ENCODE measurements at regions not wholly inside any gene's neighbourhood (a gene's known extent, or its start where the extent isn't known, plus 50 kb on each side); places are given as distances from the start of the nearest gene placed in this dataset.
"Not testable (repeated sequence)": the region's sequence is repeated elsewhere in the genome, so short reads cannot be mapped to it uniquely, and the experiment has no call there.

GRCh38 chr9:42239445-42240260 is 56.2 kb downstream of the SPATA31A6 start:
- not testable (repeated sequence) for DNase-seq (ENCODE audit: extremely low read depth, low read depth)

- not testable (repeated sequence) for DNase-seq (ENCODE audit: extremely low read depth, low read depth)
These were observed 56.8 kb downstream of the SPATA31A6 start for GRCh38 chr9:42240261-42240579.

GRCh38 chr9:42243211-42243610 is 59.8 kb downstream of the SPATA31A6 start:
- not testable (repeated sequence) for DNase-seq (ENCODE audit: extremely low read depth, low read depth)

- not testable (repeated sequence) for DNase-seq (ENCODE audit: extremely low read depth, low read depth)
These were observed 60.4 kb downstream of the SPATA31A6 start for GRCh38 chr9:42243822-42244221.

GRCh38 chr9:42268729-42269128 is 85.3 kb downstream of the SPATA31A6 start:
- not testable (repeated sequence) for DNase-seq (ENCODE audit: extremely low read depth, low read depth)

GRCh38 chr9:42269171-42269570 is 85.7 kb downstream of the SPATA31A6 start:
- not testable (repeated sequence) for DNase-seq (ENCODE audit: extremely low read depth, low read depth)

- DNase-seq (ENCODE audit: extremely low read depth, low read depth) = not testable (repeated sequence)
These were observed 89.7 kb downstream of the SPATA31A6 start for GRCh38 chr9:42273191-42273590.

GRCh38 chr9:42275141-42275540 is 91.7 kb downstream of the SPATA31A6 start:
- DNase-seq (ENCODE audit: extremely low read depth, low read depth) = no peak
- TF ChIP-seq CTCF (IDR thresholded peaks at IDR 0.05; ENCODE audit: low read depth, low read length) = no peak

GRCh38 chr9:42282531-42283178 is 99.2 kb downstream of the SPATA31A6 start:
- DNase-seq (ENCODE audit: extremely low read depth, low read depth) = not testable (repeated sequence)

- not testable (repeated sequence) for DNase-seq (ENCODE audit: extremely low read depth, low read depth)
These were observed 99.7 kb downstream of the SPATA31A6 start for GRCh38 chr9:42283179-42283543.

GRCh38 chr9:42286145-42286845 is 102.8 kb downstream of the SPATA31A6 start:
- DNase-seq (ENCODE audit: extremely low read depth, low read depth) = not testable (repeated sequence)

GRCh38 chr9:42288002-42288864 is 104.8 kb downstream of the SPATA31A6 start:
- not testable (repeated sequence) for DNase-seq (ENCODE audit: extremely low read depth, low read depth)

- not testable (repeated sequence) for DNase-seq (ENCODE audit: extremely low read depth, low read depth)
These were observed 105.4 kb downstream of the SPATA31A6 start for GRCh38 chr9:42288865-42289229.

- DNase-seq (ENCODE audit: extremely low read depth, low read depth) = not testable (repeated sequence)
These were observed 116.7 kb downstream of the SPATA31A6 start for GRCh38 chr9:42300124-42300523.

- DNase-seq (ENCODE audit: extremely low read depth, low read depth) = not testable (repeated sequence)
These were observed 123.2 kb downstream of the SPATA31A6 start for GRCh38 chr9:42306625-42307024.

GRCh38 chr9:42307449-42307848 is 124.0 kb downstream of the SPATA31A6 start:
- not testable (repeated sequence) for DNase-seq (ENCODE audit: extremely low read depth, low read depth)

GRCh38 chr9:42310972-42311371 is 127.5 kb downstream of the SPATA31A6 start:
- not testable (repeated sequence) for DNase-seq (ENCODE audit: extremely low read depth, low read depth)

- DNase-seq (ENCODE audit: extremely low read depth, low read depth) = not testable (repeated sequence)
These were observed 132.6 kb downstream of the SPATA31A6 start for GRCh38 chr9:42316026-42316425.

GRCh38 chr9:42317677-42318076 is 134.2 kb downstream of the SPATA31A6 start:
- DNase-seq (ENCODE audit: extremely low read depth, low read depth) = not testable (repeated sequence)
